H1 (cell line): ENCODE measurements at regions not wholly inside any gene's neighbourhood (a gene's known extent, or its start where the extent isn't known, plus 50 kb on each side); places are given as distances from the start of the nearest gene placed in this dataset.

Experiments used
- RAD21 ChIP-seq, 2 experiments: IDR thresholded peaks in 1 of 2; conservative IDR thresholded peaks in 1 of 2; 2 replicates each; pipeline ENCODE4 v1.6.1; 2011; ENCODE audit warnings: low read depth in 2 of 2, low read length in 2 of 2, improper control_type of control experiment in 1 of 2, inconsistent platforms in 1 of 2, mild to moderate bottlenecking in 1 of 2, moderate library complexity in 1 of 2
- TAF1 ChIP-seq: IDR thresholded peaks from 2 replicates; pipeline ENCODE4 v1.6.1; 2011; ENCODE audit warnings: mild to moderate bottlenecking, low read depth, low read length

GRCh38 chr16:60432472-60432871 lies 1603.8 kb downstream of the CDH8 start (continued):
- TF ChIP-seq TAF1 (no peak), RAD21 (IDR thresholded peaks at IDR 0.05 in 1 of 2, conservative IDR thresholded peaks at IDR 0.05 in 1 of 2; ENCODE audit: low read depth in 2 of 2, low read length in 2 of 2) (no peak)
- TF ChIP-seq, all 59 proteins: peak for 0
